ENCODE measurements at regions not wholly inside any gene's neighbourhood (a gene's known extent, or its start where the extent isn't known, plus 50 kb on each side); places are given as distances from the start of the nearest gene placed in this dataset.

- TF ChIP-seq POLR2A (IDR thresholded peaks at IDR 0.05; ENCODE audit: low read depth, low read length) (no peak), POLR2AphosphoS5 (IDR thresholded peaks at IDR 0.05; ENCODE audit: low read depth, low read length) (no peak)
These were observed 86.5 kb downstream of the ACKR3 start for GRCh38 chr2:236656166-236656565.
